Keratinocyte (primary cell): ENCODE measurements at regions not wholly inside any gene's neighbourhood (a gene's known extent, or its start where the extent isn't known, plus 50 kb on each side); places are given as distances from the start of the nearest gene placed in this dataset.

Experiments
- DNase-seq: peaks from one replicate; pipeline ENCODE4 v3.0.0-alpha.2; 2011; ENCODE audit warnings: low read depth, missing footprints, low spot score
- FAIRE-seq: peaks from 2 replicates; lab custom pipeline; 2011; peaks lifted over from hg19 to GRCh38; lab: Jason Lieb, UNC
- H2AFZ ChIP-seq: 2 replicates; pipeline ENCODE4 v1.6.0; 2012; ENCODE audit warnings: low read length, control low read depth, inconsistent platforms; ENCODE audit not compliant: control insufficient read depth
- H3K27ac ChIP-seq: 2 replicates; pipeline ENCODE4 v1.5.1; 2011; ENCODE audit warnings: low read length; ENCODE audit not compliant: control insufficient read depth, insufficient read depth
- H3K27me3 ChIP-seq: 3 replicates; pipeline ENCODE4 v1.6.0; 2011; ENCODE audit warnings: low read length; ENCODE audit not compliant: control insufficient read depth, insufficient read depth; ENCODE audit errors: extremely low read depth
- H3K36me3 ChIP-seq, 2 experiments: 2 replicates in 1 of 2; 3 replicates in 1 of 2; pipeline ENCODE4 v1.5.1; 2011; ENCODE audit warnings: low read length in 2 of 2, mild to moderate bottlenecking in 1 of 2; ENCODE audit not compliant: control insufficient read depth in 2 of 2, insufficient read depth in 2 of 2; ENCODE audit errors: extremely low read depth in 1 of 2
- H3K4me1 ChIP-seq: 3 replicates; pipeline ENCODE4 v1.5.1; 2011; ENCODE audit warnings: low read length; ENCODE audit not compliant: control insufficient read depth, insufficient read depth; ENCODE audit errors: extremely low read depth
- H3K4me2 ChIP-seq: 3 replicates; pipeline ENCODE4 v1.6.0; 2011; ENCODE audit warnings: low read depth, low read length; ENCODE audit not compliant: control insufficient read depth, insufficient read depth; ENCODE audit errors: extremely low read depth
- H3K4me3 ChIP-seq, 3 experiments: fragments of 200-600 bp in 1 of 3; sonication (generic) in 1 of 3; 2 replicates in 2 of 3; 3 replicates in 1 of 3; pipeline ENCODE4 v1.5.1; 2011 to 2016; ENCODE audit warnings: low read length in 3 of 3, mild to moderate bottlenecking in 3 of 3, control low read depth in 2 of 3, inconsistent platforms in 1 of 3, low read depth in 1 of 3, mixed read lengths in 1 of 3, mixed run types in 1 of 3, moderate library complexity in 1 of 3; ENCODE audit not compliant: control insufficient read depth in 2 of 3, insufficient read depth in 2 of 3; ENCODE audit errors: extremely low read depth in 1 of 3
- H3K79me2 ChIP-seq: 2 replicates; pipeline ENCODE4 v1.6.0; 2012; ENCODE audit warnings: low read length; ENCODE audit not compliant: control insufficient read depth, insufficient read depth
- H3K9ac ChIP-seq: 3 replicates; pipeline ENCODE4 v1.6.0; 2011; ENCODE audit warnings: low read length; ENCODE audit not compliant: control insufficient read depth, insufficient read depth; ENCODE audit errors: extremely low read depth
- H3K9me1 ChIP-seq: 3 replicates; pipeline ENCODE4 v1.6.0; 2011; ENCODE audit warnings: low read length; ENCODE audit not compliant: control insufficient read depth, insufficient read depth; ENCODE audit errors: extremely low read depth
- H3K9me3 ChIP-seq: 2 replicates; pipeline ENCODE4 v1.5.1; 2012; ENCODE audit warnings: low read depth, low read length; ENCODE audit not compliant: control insufficient read depth
- H4K20me1 ChIP-seq: 3 replicates; pipeline ENCODE4 v1.6.0; 2011; ENCODE audit warnings: low read length; ENCODE audit not compliant: control insufficient read depth, insufficient read depth; ENCODE audit errors: extremely low read depth
- CTCF ChIP-seq, 3 experiments: IDR thresholded peaks in 1 of 3; conservative IDR thresholded peaks in 1 of 3; optimal IDR thresholded peaks in 1 of 3; 2 replicates in 2 of 3; 3 replicates in 1 of 3; pipeline versions ENCODE3 to v1.5.1; 2011; ENCODE audit warnings: low read length in 3 of 3, mild to moderate bottlenecking in 3 of 3, moderate library complexity in 2 of 3, control low read depth in 1 of 3, inconsistent platforms in 1 of 3; ENCODE audit not compliant: insufficient read depth in 2 of 3; ENCODE audit errors: extremely low read depth in 1 of 3
- EZH2 ChIP-seq: IDR thresholded peaks from one replicate; pipeline ENCODE4 v1.6.1; 2012; ENCODE audit warnings: inconsistent platforms, mild to moderate bottlenecking, low read length, moderate library complexity
- dilution Hi-C: fragments of 300-500 bp; cut with MboI; formaldehyde crosslinking; loops from one replicate; pipeline ENCODE4 v1.7.0; 2020; ENCODE audit warnings: low sequenced_read_pairs; ENCODE audit not compliant: extremely low pct_ligation_motif_present

- DNase-seq (no peak), FAIRE-seq (no peak)
- Histone ChIP-seq H3K4me2 (no peak overlapping the region), H3K27ac (no peak overlapping the region), H3K79me2 (no peaks in the 10 kb centered on the region), H3K4me3 (no peak overlapping the region), H3K4me1 (no peaks in the 10 kb centered on the region), H3K27me3 (no peaks in the 10 kb centered on the region), H3K36me3 (no peaks in the 10 kb centered on the region), H2AFZ (no peak overlapping the region), H3K9ac (no peak overlapping the region), H3K9me3 (no peaks in the 10 kb centered on the region), H3K9me1 (no peaks in the 10 kb centered on the region), H4K20me1 (no peaks in the 10 kb centered on the region)
- no peak for TF ChIP-seq CTCF (optimal IDR thresholded peaks at IDR 0.05 in 1 of 3, IDR thresholded peaks at IDR 0.05 in 1 of 3, conservative IDR thresholded peaks at IDR 0.05 in 1 of 3; ENCODE audit: extremely low read depth in 1 of 3, insufficient read depth in 2 of 3, low read length in 3 of 3)
- TF ChIP-seq EZH2, result no peak
- dilution Hi-C loops, result no loop called here
Observed at GRCh38 chr18:73913505-73913904, 234.1 kb downstream of the FBXO15 start.

GRCh38 chr18:73908323-73908722, 239.3 kb downstream of the FBXO15 start:
- dilution Hi-C loops, result no loop called here
- no peaks in the 10 kb centered on the region for H3K27me3 ChIP-seq
- no peaks in the 10 kb centered on the region for H3K9me3 ChIP-seq
- no peak overlapping the region for H2AFZ ChIP-seq
- H3K36me3 ChIP-seq, result no peaks in the 10 kb centered on the region
- no peaks in the 10 kb centered on the region for H3K9me1 ChIP-seq
- H3K79me2 ChIP-seq, result no peaks in the 10 kb centered on the region
- no peak for DNase-seq
- TF ChIP-seq CTCF (optimal IDR thresholded peaks at IDR 0.05 in 1 of 3, IDR thresholded peaks at IDR 0.05 in 1 of 3, conservative IDR thresholded peaks at IDR 0.05 in 1 of 3; ENCODE audit: extremely low read depth in 1 of 3, insufficient read depth in 2 of 3, low read length in 3 of 3), result no peak
- TF ChIP-seq EZH2, result no peak
- no peaks in the 10 kb centered on the region for H3K4me1 ChIP-seq
- H3K4me3 ChIP-seq, result no peak overlapping the region
- FAIRE-seq, result no peak
- H3K4me2 ChIP-seq, result no peak overlapping the region
- H4K20me1 ChIP-seq, result no peaks in the 10 kb centered on the region
- H3K9ac ChIP-seq, result no peak overlapping the region
- no peak overlapping the region for H3K27ac ChIP-seq
